Smooth muscle cell (in vitro differentiated cells): ENCODE measurements at regions not wholly inside any gene's neighbourhood (a gene's known extent, or its start where the extent isn't known, plus 50 kb on each side); places are given as distances from the start of the nearest gene placed in this dataset.

Experiments used
- DNase-seq: peaks from one replicate; lab custom pipeline; 2025; ENCODE audit not compliant: unreplicated experiment; lab: John Stamatoyannopoulos, UW
- H2AFZ ChIP-seq: fragments of 200-600 bp; sonication (generic); 2 replicates; pipeline ENCODE4 v1.6.0; 2016; ENCODE audit warnings: antibody characterized with exemption, low read depth, mild to moderate bottlenecking
- H3F3A ChIP-seq: fragments of 200-600 bp; sonication (generic); 2 replicates; pipeline ENCODE4 v1.6.0; 2017; ENCODE audit warnings: antibody characterized with exemption, low read depth
- H3K27ac ChIP-seq: fragments of 200-600 bp; sonication (generic); 2 replicates; pipeline ENCODE4 v1.5.1; 2016; ENCODE audit warnings: low read depth, mild to moderate bottlenecking
- H3K27me3 ChIP-seq: fragments of 200-600 bp; sonication (generic); 2 replicates; pipeline ENCODE4 v1.6.1; 2016; ENCODE audit warnings: low read depth, mild to moderate bottlenecking
- H3K36me3 ChIP-seq: fragments of 200-600 bp; sonication (generic); 2 replicates; pipeline ENCODE4 v1.5.1; 2016; ENCODE audit warnings: low read depth
- H3K4me1 ChIP-seq: fragments of 200-600 bp; sonication (generic); 2 replicates; pipeline ENCODE4 v1.5.1; 2016; ENCODE audit warnings: low read depth
- H3K4me2 ChIP-seq: fragments of 200-600 bp; sonication (generic); 2 replicates; pipeline ENCODE4 v1.6.0; 2016; ENCODE audit warnings: mild to moderate bottlenecking
- H3K4me3 ChIP-seq: fragments of 200-600 bp; sonication (generic); 2 replicates; pipeline ENCODE4 v1.5.1; 2016; ENCODE audit warnings: mild to moderate bottlenecking
- H3K79me2 ChIP-seq: fragments of 200-600 bp; sonication (generic); 2 replicates; pipeline ENCODE4 v1.6.0; 2016; ENCODE audit warnings: low read depth, mild to moderate bottlenecking
- H3K9ac ChIP-seq: fragments of 200-600 bp; sonication (generic); 2 replicates; pipeline ENCODE4 v1.6.0; 2016; ENCODE audit warnings: low read depth
- H3K9me3 ChIP-seq: fragments of 200-600 bp; sonication (generic); replicated peaks from 2 replicates; pipeline ENCODE4 v1.5.1; 2016; ENCODE audit warnings: low read depth
- H4K20me1 ChIP-seq: fragments of 200-600 bp; sonication (generic); 2 replicates; pipeline ENCODE4 v1.6.0; 2016; ENCODE audit warnings: low read depth
- CTCF ChIP-seq: fragments of 200-600 bp; sonication (generic); IDR thresholded peaks from 2 replicates; pipeline ENCODE4 v1.5.1; 2017; ENCODE audit warnings: borderline replicate concordance, mild to moderate bottlenecking, antibody characterized with exemption; ENCODE audit not compliant: insufficient read depth, poor library complexity, severe bottlenecking
- WGBS: methylation state at CpG from one replicate; pipeline ENCODE4 v1.1.7; 2016; ENCODE audit warnings: low lambda C conversion rate; 5-methylcytosine and 5-hydroxymethylcytosine counted together

- Histone ChIP-seq H2AFZ (no peak overlapping the region), H3K9ac (no peak overlapping the region), H3K27ac (no peak overlapping the region), H3K4me1 (peaks cover 11% of the 10 kb centered on the region), H4K20me1 (no peaks in the 10 kb centered on the region), H3K4me3 (no peak overlapping the region), H3K79me2 (no peaks in the 10 kb centered on the region), H3K36me3 (no peaks in the 10 kb centered on the region), H3K27me3 (no peaks in the 10 kb centered on the region), H3K9me3 (no peaks in the 10 kb centered on the region), H3K4me2 (no peak overlapping the region), H3F3A (peaks cover 6% of the 10 kb centered on the region)
- 90% methylated on average over 7 of the region's 7 CpGs for WGBS
- no peak for TF ChIP-seq CTCF
- DNase-seq = no peak
These were observed 163.3 kb upstream of the WWC1 start for GRCh38 chr5:168128111-168128510.

GRCh38 chr5:168128557-168128956 lies 162.9 kb upstream of the WWC1 start:
- Histone ChIP-seq H3K27ac (no peak overlapping the region), H3K9ac (no peak overlapping the region), H3K27me3 (no peaks in the 10 kb centered on the region), H2AFZ (no peak overlapping the region), H3K36me3 (no peaks in the 10 kb centered on the region), H3F3A (peaks cover 6% of the 10 kb centered on the region), H3K79me2 (no peaks in the 10 kb centered on the region), H3K4me3 (no peak overlapping the region), H3K4me2 (no peak overlapping the region), H3K4me1 (peaks cover 11% of the 10 kb centered on the region), H3K9me3 (no peaks in the 10 kb centered on the region), H4K20me1 (no peaks in the 10 kb centered on the region)
- no peak for TF ChIP-seq CTCF
- no peak for DNase-seq
- WGBS = 83% methylated on average over 8 of the region's 8 CpGs

GRCh38 chr5:168131519-168131918 lies 159.9 kb upstream of the WWC1 start:
- Histone ChIP-seq H3K27ac (peak overlapping the region; percentile 43), H2AFZ (no peak overlapping the region), H3K36me3 (no peaks in the 10 kb centered on the region), H4K20me1 (no peaks in the 10 kb centered on the region), H3K79me2 (no peaks in the 10 kb centered on the region), H3K27me3 (no peaks in the 10 kb centered on the region), H3K4me3 (no peak overlapping the region), H3K4me2 (peak overlapping the region; percentile 56), H3K9me3 (no peaks in the 10 kb centered on the region), H3F3A (peaks cover 6% of the 10 kb centered on the region), H3K4me1 (peaks cover 11% of the 10 kb centered on the region), H3K9ac (no peak overlapping the region)
- no peak for TF ChIP-seq CTCF
- over 99% methylated on average over 3 of the region's 3 CpGs for WGBS
- DNase-seq = no peak

GRCh38 chr5:168132241-168132641 lies 159.2 kb upstream of the WWC1 start:
- Histone ChIP-seq H3K27me3 (no peaks in the 10 kb centered on the region), H3F3A (peaks cover 6% of the 10 kb centered on the region), H3K27ac (peak overlapping the region; percentile 43), H3K4me3 (no peak overlapping the region), H3K9ac (no peak overlapping the region), H3K4me2 (peak overlapping the region; percentile 56), H3K79me2 (no peaks in the 10 kb centered on the region), H3K4me1 (peaks cover 11% of the 10 kb centered on the region), H2AFZ (peak overlapping the region; percentile 11), H3K9me3 (no peaks in the 10 kb centered on the region), H4K20me1 (no peaks in the 10 kb centered on the region), H3K36me3 (no peaks in the 10 kb centered on the region)
- 32% methylated on average over 3 of the region's 3 CpGs for WGBS
- DNase-seq = no peak
- no peak for TF ChIP-seq CTCF
